Breast epithelium (tissue), 3 donors: ENCODE measurements at regions not wholly inside any gene's neighbourhood (a gene's known extent, or its start where the extent isn't known, plus 50 kb on each side); places are given as distances from the start of the nearest gene placed in this dataset.

Experiments
- CTCF ChIP-seq, 3 donors: fragments of 450-650 bp; IDR thresholded peaks; one replicate each; pipeline ENCODE4 v1.5.1; 2016 to 2017; ENCODE audit warnings: antibody characterized with exemption in 3 of 3, mild to moderate bottlenecking in 3 of 3, moderate library complexity in 3 of 3
- POLR2A ChIP-seq: fragments of 450-650 bp; IDR thresholded peaks from one replicate; pipeline ENCODE4 v1.6.1; 2016; ENCODE audit warnings: antibody characterized with exemption, mild to moderate bottlenecking, moderate library complexity

GRCh38 chr9:23914431-23915003, 88.5 kb upstream of the ELAVL2 start:
- TF ChIP-seq POLR2A (no peak), CTCF (IDR thresholded peaks at IDR 0.05) (no peak)
